ENCODE measurements at regions not wholly inside any gene's neighbourhood (a gene's known extent, or its start where the extent isn't known, plus 50 kb on each side); places are given as distances from the start of the nearest gene placed in this dataset.

GRCh38 chr2:6545336-6545735, 320.4 kb downstream of the CMPK2 start:
- peaks cover 10% of the 10 kb centered on the region for H3K9me3 Mint-ChIP-seq
- Histone ChIP-seq H3K27me3 (no peaks in the 10 kb centered on the region), H2AFZ (replicated peaks) (no peak overlapping the region), H3K9me3 (ENCODE audit: low read depth) (no peaks in the 10 kb centered on the region), H4K20me1 (ENCODE audit: low read depth) (no peaks in the 10 kb centered on the region), H3K4me1 (no peaks in the 10 kb centered on the region), H3F3A (ENCODE audit: low read depth) (no peaks in the 10 kb centered on the region), H3K36me3 (no peaks in the 10 kb centered on the region), H3K9ac (no peak overlapping the region), H3K27ac (no peak overlapping the region), H3K79me2 (ENCODE audit: low read depth) (no peaks in the 10 kb centered on the region), H3K4me3 (no peak overlapping the region), H3K4me2 (no peak overlapping the region)
- H3K36me3 Mint-ChIP-seq, result no peaks in the 10 kb centered on the region
- no peaks in the 10 kb centered on the region for H3K27me3 Mint-ChIP-seq (ENCODE audit: insufficient read depth, low read depth)
- no peak overlapping the region for H3K27ac Mint-ChIP-seq
- no peak for DNase-seq (ENCODE audit: low spot score)
- peaks cover 5% of the 10 kb centered on the region for H3K4me1 Mint-ChIP-seq
- TF ChIP-seq CTCF (IDR thresholded peaks at IDR 0.05), result no peak
- TF ChIP-seq EZH2 (IDR thresholded peaks at IDR 0.05), result no peak
- TF ChIP-seq EZH2phosphoT487 (IDR thresholded peaks at IDR 0.05), result no peak
- no peak overlapping the region for H3K4me3 Mint-ChIP-seq

- Histone ChIP-seq H3K4me2 (no peak overlapping the region), H4K20me1 (ENCODE audit: low read depth) (no peaks in the 10 kb centered on the region), H3K9me3 (ENCODE audit: low read depth) (no peaks in the 10 kb centered on the region), H3K27me3 (no peaks in the 10 kb centered on the region), H3K9ac (no peak overlapping the region), H3F3A (ENCODE audit: low read depth) (no peaks in the 10 kb centered on the region), H2AFZ (replicated peaks) (no peak overlapping the region), H3K4me1 (no peaks in the 10 kb centered on the region), H3K27ac (no peak overlapping the region), H3K4me3 (no peak overlapping the region), H3K79me2 (ENCODE audit: low read depth) (no peaks in the 10 kb centered on the region), H3K36me3 (no peaks in the 10 kb centered on the region)
- H3K4me1 Mint-ChIP-seq, result peaks cover 5% of the 10 kb centered on the region
- no peak overlapping the region for H3K27ac Mint-ChIP-seq
- DNase-seq (ENCODE audit: low spot score), result no peak
- H3K4me3 Mint-ChIP-seq, result no peak overlapping the region
- H3K27me3 Mint-ChIP-seq (ENCODE audit: insufficient read depth, low read depth), result no peaks in the 10 kb centered on the region
- H3K36me3 Mint-ChIP-seq, result no peaks in the 10 kb centered on the region
- TF ChIP-seq CTCF (IDR thresholded peaks at IDR 0.05), result no peak
- peaks cover 13% of the 10 kb centered on the region for H3K9me3 Mint-ChIP-seq
These were observed 319.9 kb downstream of the CMPK2 start for GRCh38 chr2:6545795-6546194.

DNA sequence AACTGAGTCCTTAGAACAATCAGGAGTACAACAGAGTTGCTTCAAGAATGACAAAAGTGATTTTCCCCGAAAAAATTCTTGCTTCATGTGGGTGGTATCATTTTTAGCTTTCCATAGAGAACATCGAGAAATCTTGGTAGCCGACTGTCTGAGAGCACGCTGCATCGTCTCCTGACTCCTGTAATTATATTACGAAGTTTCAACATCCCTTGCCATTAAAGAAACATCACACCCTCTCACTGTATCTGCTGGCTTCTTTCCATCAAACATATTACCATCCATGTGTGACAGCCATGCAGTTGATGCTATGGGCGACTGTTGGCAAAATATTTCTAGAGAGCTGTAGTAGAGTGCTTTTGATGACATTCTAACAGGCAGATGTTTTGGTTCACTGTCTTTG, 311.2 kb downstream of the CMPK2 start:
- H3F3A ChIP-seq (ENCODE audit: low read depth), result no peaks in the 10 kb centered on the region
- no peak overlapping the region for H3K27ac ChIP-seq
- no peaks in the 10 kb centered on the region for H3K27me3 ChIP-seq
- H4K20me1 ChIP-seq (ENCODE audit: low read depth), result no peaks in the 10 kb centered on the region
- peaks cover 12% of the 10 kb centered on the region for H3K9me3 Mint-ChIP-seq
- H3K27ac Mint-ChIP-seq, result no peak overlapping the region
- no peak for DNase-seq (ENCODE audit: low spot score)
- H3K27me3 Mint-ChIP-seq (ENCODE audit: insufficient read depth, low read depth), result no peaks in the 10 kb centered on the region
- no peaks in the 10 kb centered on the region for H3K36me3 ChIP-seq
- H3K36me3 Mint-ChIP-seq, result no peaks in the 10 kb centered on the region
- no peak overlapping the region for H2AFZ ChIP-seq (replicated peaks)
- TF ChIP-seq EZH2phosphoT487 (IDR thresholded peaks at IDR 0.05) (no peak), CTCF (IDR thresholded peaks at IDR 0.05) (no peak), EZH2 (IDR thresholded peaks at IDR 0.05) (no peak)
- no peaks in the 10 kb centered on the region for H3K79me2 ChIP-seq (ENCODE audit: low read depth)
- H3K4me3 Mint-ChIP-seq, result no peak overlapping the region
- no peak overlapping the region for H3K9ac ChIP-seq
- peaks cover 5% of the 10 kb centered on the region for H3K4me1 Mint-ChIP-seq
- H3K4me2 ChIP-seq, result no peak overlapping the region
- H3K9me3 ChIP-seq (ENCODE audit: low read depth), result peaks cover 5% of the 10 kb centered on the region
- H3K4me3 ChIP-seq, result no peak overlapping the region
- no peaks in the 10 kb centered on the region for H3K4me1 ChIP-seq

- H3K9ac ChIP-seq, result no peak overlapping the region
- no peak overlapping the region for H3K4me2 ChIP-seq
- Mint-ChIP-seq H3K36me3 (no peaks in the 10 kb centered on the region), H3K4me3 (no peak overlapping the region), H3K27me3 (ENCODE audit: insufficient read depth, low read depth) (peaks cover 2% of the 10 kb centered on the region), H3K27ac (no peak overlapping the region), H3K4me1 (peaks cover 5% of the 10 kb centered on the region), H3K9me3 (peaks cover 2% of the 10 kb centered on the region)
- no peak for TF ChIP-seq CTCF (IDR thresholded peaks at IDR 0.05)
- TF ChIP-seq EZH2 (IDR thresholded peaks at IDR 0.05), result no peak
- no peak for TF ChIP-seq EZH2phosphoT487 (IDR thresholded peaks at IDR 0.05)
- H3K27ac ChIP-seq, result no peak overlapping the region
- no peaks in the 10 kb centered on the region for H3K9me3 ChIP-seq (ENCODE audit: low read depth)
- H3F3A ChIP-seq (ENCODE audit: low read depth), result no peaks in the 10 kb centered on the region
- DNase-seq (ENCODE audit: low spot score), result no peak
- H2AFZ ChIP-seq (replicated peaks), result no peak overlapping the region
- no peaks in the 10 kb centered on the region for H4K20me1 ChIP-seq (ENCODE audit: low read depth)
- H3K4me1 ChIP-seq, result no peaks in the 10 kb centered on the region
- no peak overlapping the region for H3K4me3 ChIP-seq
- no peaks in the 10 kb centered on the region for H3K79me2 ChIP-seq (ENCODE audit: low read depth)
- H3K36me3 ChIP-seq, result no peaks in the 10 kb centered on the region
- H3K27me3 ChIP-seq, result no peaks in the 10 kb centered on the region
These were observed 309.0 kb downstream of the CMPK2 start for GRCh38 chr2:6556755-6557154.

Data from neural progenitor cell (in vitro differentiated cells).